HepG2 (cell line): ENCODE measurements at regions not wholly inside any gene's neighbourhood (a gene's known extent, or its start where the extent isn't known, plus 50 kb on each side); places are given as distances from the start of the nearest gene placed in this dataset.

ENCODE experiments used
- ATAC-seq: fragments of 200-7000 bp; cut with Tn5 transposase; 3 replicates; pipeline ENCODE4 v1.9.1; 2020; ENCODE audit warnings: mild to moderate bottlenecking, moderate library complexity
- BruUV-seq: library from RNA; stranded (reverse); fragments of 400-500 nt; replicated peaks from 2 replicates; lab custom pipeline; 2021; lab: Mats Ljungman, UMichigan
- CTCF ChIA-PET: fragments of 300-600 bp; formaldehyde crosslinking; extraction: SDS; loops from one replicate; lab custom pipeline; 2021; ENCODE audit warnings: low total read pairs, inconsistent platforms, low intra/inter-chr PET ratio; lab: Yijun Ruan, JAX
- POLR2A ChIA-PET: fragments of 350-600 bp; sonication (Branson Sonifier 250); formaldehyde crosslinking; loops from one replicate; lab custom pipeline; 2020; ENCODE audit warnings: antibody characterized with exemption, inconsistent platforms; lab: Yijun Ruan, JAX
- DNase-seq: peaks from one replicate; pipeline ENCODE4 v3.0.0-alpha.2; 2015; ENCODE audit warnings: low spot score
- FAIRE-seq: peaks from 3 replicates; lab custom pipeline; 2011; peaks lifted over from hg19 to GRCh38; lab: Jason Lieb, UNC
- H2AFZ ChIP-seq: one replicate; pipeline ENCODE4 v1.6.1; 2011; ENCODE audit warnings: low read length, inconsistent platforms
- H3K27ac ChIP-seq: fragments of 300-600 bp; 3 replicates; pipeline ENCODE4 v1.8.0; 2011; ENCODE audit warnings: mixed run types, mild to moderate bottlenecking, mixed read lengths, low read length, inconsistent platforms; ENCODE audit not compliant: insufficient read depth; ENCODE audit errors: extremely low read length
- H3K27me3 ChIP-seq, 2 experiments: fragments of 200-600 bp in 1 of 2; 2 replicates in 1 of 2; 3 replicates in 1 of 2; pipeline versions ENCODE4 v1.6.0 to v1.8.0; 2011; ENCODE audit warnings: low read length in 2 of 2, mild to moderate bottlenecking in 2 of 2, moderate library complexity in 2 of 2, inconsistent platforms in 1 of 2; ENCODE audit not compliant: insufficient read depth in 2 of 2, control insufficient read depth in 1 of 2
- H3K36me3 ChIP-seq, 2 experiments: fragments of 200-600 bp in 1 of 2; replicated peaks in 1 of 2; 2 replicates in 1 of 2; 3 replicates in 1 of 2; pipeline versions ENCODE4 v1.5.1 to v1.8.0; 2011; ENCODE audit warnings: low read length in 2 of 2, inconsistent platforms in 1 of 2; ENCODE audit not compliant: insufficient read depth in 2 of 2, control insufficient read depth in 1 of 2
- H3K4me1 ChIP-seq: 2 replicates; pipeline ENCODE4 v1.5.1; 2012; ENCODE audit warnings: low read length, inconsistent platforms; ENCODE audit not compliant: insufficient read depth
- H3K4me2 ChIP-seq: 2 replicates; pipeline ENCODE4 v1.6.0; 2011; ENCODE audit warnings: low read depth, low read length, inconsistent platforms
- H3K4me3 ChIP-seq, 3 experiments: fragments of 200-600 bp in 1 of 3; sonication (generic), shearing (Covaris generic) in 1 of 3; replicated peaks in 1 of 3; 2 replicates each; pipeline ENCODE4 v1.5.1; 2011 to 2016; ENCODE audit warnings: low read length in 3 of 3, inconsistent platforms in 2 of 3, low read depth in 2 of 3, mild to moderate bottlenecking in 2 of 3, control low read depth in 1 of 3, mixed read lengths in 1 of 3; ENCODE audit not compliant: insufficient read depth in 1 of 3
- H3K79me2 ChIP-seq: one replicate; pipeline ENCODE4 v1.6.1; 2011; ENCODE audit warnings: low read length, inconsistent platforms; ENCODE audit not compliant: insufficient read depth
- H3K9ac ChIP-seq: 2 replicates; pipeline ENCODE4 v1.6.0; 2011; ENCODE audit warnings: mild to moderate bottlenecking, low read depth, low read length, inconsistent platforms; ENCODE audit not compliant: insufficient read depth
- H3K9me3 ChIP-seq: 2 replicates; pipeline ENCODE4 v1.5.1; 2012; ENCODE audit warnings: mild to moderate bottlenecking, low read length
- H4K20me1 ChIP-seq: 2 replicates; pipeline ENCODE4 v1.6.0; 2011; ENCODE audit warnings: inconsistent platforms, mild to moderate bottlenecking, low read length, moderate library complexity; ENCODE audit not compliant: insufficient read depth
- HOXA9 ChIP-seq: sonication (generic); formaldehyde crosslinking; IDR thresholded peaks from 2 replicates; pipeline ENCODE4 v1.8.1; 2022; ENCODE audit warnings: missing genetic modification reagents, mild to moderate bottlenecking, moderate library complexity, borderline replicate concordance
- NFE2L1 ChIP-seq: sonication (generic); formaldehyde crosslinking; IDR thresholded peaks from 2 replicates; pipeline ENCODE4 v1.4.0; 2020; ENCODE audit warnings: missing genetic modification reagents, mild to moderate bottlenecking, borderline replicate concordance
- NPAS2 ChIP-seq: sonication (generic); formaldehyde crosslinking; IDR thresholded peaks from 2 replicates; pipeline ENCODE4 v1.8.0; 2022; ENCODE audit warnings: mild to moderate bottlenecking, missing genetic modification reagents, borderline replicate concordance
- PCBP2 ChIP-seq: fragments of 200-400 bp; formaldehyde crosslinking; optimal IDR thresholded peaks from 2 replicates; pipeline ENCODE3; 2018; ENCODE audit warnings: low read length, low read depth; ENCODE audit not compliant: poor library complexity, severe bottlenecking
- SNRNP70 ChIP-seq: fragments of 200-400 bp; formaldehyde crosslinking; IDR thresholded peaks from 2 replicates; pipeline ENCODE4 v1.6.1; 2017; ENCODE audit warnings: mild to moderate bottlenecking, low read depth, low read length, moderate library complexity
- ZNF180 ChIP-seq: sonication (generic); formaldehyde crosslinking; IDR thresholded peaks from 2 replicates; pipeline ENCODE4 v1.4.0; 2020; ENCODE audit warnings: low read depth, missing genetic modification reagents, borderline replicate concordance
- ZNF720 ChIP-seq: sonication (generic); formaldehyde crosslinking; IDR thresholded peaks from 2 replicates; pipeline ENCODE4 v1.4.0; 2020; ENCODE audit warnings: missing genetic modification reagents
- WGBS: methylation state at CpG from one replicate; pipeline ENCODE4 v1.1.6; 2017; ENCODE audit warnings: low lambda C conversion rate; 5-methylcytosine and 5-hydroxymethylcytosine counted together
- in situ Hi-C: cut with HindIII; loops from 2 replicates; pipeline ENCODE4 v1.10.0; 2017; ENCODE audit warnings: low pct_unique_long_range_greater_than_20kb; ENCODE audit not compliant: extremely low pct_ligation_motif_present
- intact Hi-C: fragments of 100-400 bp; cut with micrococcal nuclease; formaldehyde crosslinking; loops from one replicate; pipeline ENCODE4 v1.10.0; 2022; ENCODE audit not compliant: unreplicated experiment
- TF ChIP-seq, protein P1 (sequence below): sonication (generic); formaldehyde crosslinking; IDR thresholded peaks from 2 replicates; pipeline ENCODE4 v1.4.0; 2020; ENCODE audit warnings: mild to moderate bottlenecking, missing genetic modification reagents
- TF ChIP-seq, protein P2 (sequence below): sonication (generic); formaldehyde crosslinking; IDR thresholded peaks from 2 replicates; pipeline ENCODE4 v1.4.0; 2020; ENCODE audit warnings: mild to moderate bottlenecking, missing genetic modification reagents
- TF ChIP-seq, protein P3 (sequence below): IDR thresholded peaks from 2 replicates; pipeline ENCODE4 v1.4.0; 2020; ENCODE audit warnings: mild to moderate bottlenecking, missing genetic modification reagents
- TF ChIP-seq, protein P4 (sequence below): sonication (generic); formaldehyde crosslinking; IDR thresholded peaks from 2 replicates; pipeline ENCODE4 v1.8.0; 2022; ENCODE audit warnings: mild to moderate bottlenecking, missing genetic modification reagents

- ATAC-seq (no peak), DNase-seq (no peak), FAIRE-seq (no peak)
- no peak overlapping the region for H3K27ac ChIP-seq
- WGBS: 2% methylated on average over 4 of the region's 4 CpGs
- intact Hi-C loops (no loop called here), in situ Hi-C loops (no loop called here)
- BruUV-seq: no TSS peak
- ChIA-PET CTCF (no interaction called here), POLR2A (no interaction called here)
- H3K36me3 ChIP-seq: no peaks in the 10 kb centered on the region
- H3K4me2 ChIP-seq: no peak overlapping the region
- no peaks in the 10 kb centered on the region; a peak in 1 of 5 replicates for H3K27me3 ChIP-seq
- H3K9me3 ChIP-seq: no peaks in the 10 kb centered on the region
- no peaks in the 10 kb centered on the region for H3K79me2 ChIP-seq
- H3K9ac ChIP-seq: no peak overlapping the region
- no peaks in the 10 kb centered on the region for H3K4me1 ChIP-seq
- H2AFZ ChIP-seq: no peak overlapping the region
- TF ChIP-seq, protein P1, sequence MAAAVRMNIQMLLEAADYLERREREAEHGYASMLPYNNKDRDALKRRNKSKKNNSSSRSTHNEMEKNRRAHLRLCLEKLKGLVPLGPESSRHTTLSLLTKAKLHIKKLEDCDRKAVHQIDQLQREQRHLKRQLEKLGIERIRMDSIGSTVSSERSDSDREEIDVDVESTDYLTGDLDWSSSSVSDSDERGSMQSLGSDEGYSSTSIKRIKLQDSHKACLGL (CRISPR knock-in tag): no peak
- TF ChIP-seq, protein P2, sequence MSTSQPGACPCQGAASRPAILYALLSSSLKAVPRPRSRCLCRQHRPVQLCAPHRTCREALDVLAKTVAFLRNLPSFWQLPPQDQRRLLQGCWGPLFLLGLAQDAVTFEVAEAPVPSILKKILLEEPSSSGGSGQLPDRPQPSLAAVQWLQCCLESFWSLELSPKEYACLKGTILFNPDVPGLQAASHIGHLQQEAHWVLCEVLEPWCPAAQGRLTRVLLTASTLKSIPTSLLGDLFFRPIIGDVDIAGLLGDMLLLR: no peak
- no peaks in the 10 kb centered on the region for H4K20me1 ChIP-seq
- no peak overlapping the region for H3K4me3 ChIP-seq
These were observed 332.1 kb downstream of the WDR11 start for GRCh38 chr10:121183236-121183635.

GRCh38 chr10:121183707-121184106 is 332.5 kb downstream of the WDR11 start:
- no peak overlapping the region for H3K4me2 ChIP-seq
- no peak overlapping the region for H3K9ac ChIP-seq
- in situ Hi-C loops: no loop called here
- 0% methylated on average over 1 of the region's 1 CpG for WGBS
- no peaks in the 10 kb centered on the region for H3K36me3 ChIP-seq
- H3K79me2 ChIP-seq: no peaks in the 10 kb centered on the region
- FAIRE-seq (no peak), ATAC-seq (no peak), DNase-seq (no peak)
- H3K4me3 ChIP-seq: no peak overlapping the region
- H2AFZ ChIP-seq: no peak overlapping the region
- no peak overlapping the region for H3K27ac ChIP-seq
- no peaks in the 10 kb centered on the region for H3K4me1 ChIP-seq
- H3K9me3 ChIP-seq: no peaks in the 10 kb centered on the region
- no peaks in the 10 kb centered on the region; a peak in 1 of 5 replicates for H3K27me3 ChIP-seq
- CTCF ChIA-PET: no interaction called here
- BruUV-seq: no TSS peak
- intact Hi-C loops: no loop called here
- H4K20me1 ChIP-seq: no peaks in the 10 kb centered on the region
- POLR2A ChIA-PET: no interaction called here
- TF ChIP-seq ZNF720 (CRISPR knock-in tag) (no peak), ZNF180 (CRISPR knock-in tag) (no peak), NPAS2 (CRISPR knock-in tag) (no peak), SNRNP70 (no peak), HOXA9 (CRISPR knock-in tag) (no peak), NFE2L1 (CRISPR knock-in tag) (no peak), PCBP2 (no peak)
- TF ChIP-seq, protein P3, sequence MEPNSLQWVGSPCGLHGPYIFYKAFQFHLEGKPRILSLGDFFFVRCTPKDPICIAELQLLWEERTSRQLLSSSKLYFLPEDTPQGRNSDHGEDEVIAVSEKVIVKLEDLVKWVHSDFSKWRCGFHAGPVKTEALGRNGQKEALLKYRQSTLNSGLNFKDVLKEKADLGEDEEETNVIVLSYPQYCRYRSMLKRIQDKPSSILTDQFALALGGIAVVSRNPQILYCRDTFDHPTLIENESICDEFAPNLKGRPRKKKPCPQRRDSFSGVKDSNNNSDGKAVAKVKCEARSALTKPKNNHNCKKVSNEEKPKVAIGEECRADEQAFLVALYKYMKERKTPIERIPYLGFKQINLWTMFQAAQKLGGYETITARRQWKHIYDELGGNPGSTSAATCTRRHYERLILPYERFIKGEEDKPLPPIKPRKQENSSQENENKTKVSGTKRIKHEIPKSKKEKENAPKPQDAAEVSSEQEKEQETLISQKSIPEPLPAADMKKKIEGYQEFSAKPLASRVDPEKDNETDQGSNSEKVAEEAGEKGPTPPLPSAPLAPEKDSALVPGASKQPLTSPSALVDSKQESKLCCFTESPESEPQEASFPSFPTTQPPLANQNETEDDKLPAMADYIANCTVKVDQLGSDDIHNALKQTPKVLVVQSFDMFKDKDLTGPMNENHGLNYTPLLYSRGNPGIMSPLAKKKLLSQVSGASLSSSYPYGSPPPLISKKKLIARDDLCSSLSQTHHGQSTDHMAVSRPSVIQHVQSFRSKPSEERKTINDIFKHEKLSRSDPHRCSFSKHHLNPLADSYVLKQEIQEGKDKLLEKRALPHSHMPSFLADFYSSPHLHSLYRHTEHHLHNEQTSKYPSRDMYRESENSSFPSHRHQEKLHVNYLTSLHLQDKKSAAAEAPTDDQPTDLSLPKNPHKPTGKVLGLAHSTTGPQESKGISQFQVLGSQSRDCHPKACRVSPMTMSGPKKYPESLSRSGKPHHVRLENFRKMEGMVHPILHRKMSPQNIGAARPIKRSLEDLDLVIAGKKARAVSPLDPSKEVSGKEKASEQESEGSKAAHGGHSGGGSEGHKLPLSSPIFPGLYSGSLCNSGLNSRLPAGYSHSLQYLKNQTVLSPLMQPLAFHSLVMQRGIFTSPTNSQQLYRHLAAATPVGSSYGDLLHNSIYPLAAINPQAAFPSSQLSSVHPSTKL (CRISPR knock-in tag): no peak
- TF ChIP-seq, protein P4, sequence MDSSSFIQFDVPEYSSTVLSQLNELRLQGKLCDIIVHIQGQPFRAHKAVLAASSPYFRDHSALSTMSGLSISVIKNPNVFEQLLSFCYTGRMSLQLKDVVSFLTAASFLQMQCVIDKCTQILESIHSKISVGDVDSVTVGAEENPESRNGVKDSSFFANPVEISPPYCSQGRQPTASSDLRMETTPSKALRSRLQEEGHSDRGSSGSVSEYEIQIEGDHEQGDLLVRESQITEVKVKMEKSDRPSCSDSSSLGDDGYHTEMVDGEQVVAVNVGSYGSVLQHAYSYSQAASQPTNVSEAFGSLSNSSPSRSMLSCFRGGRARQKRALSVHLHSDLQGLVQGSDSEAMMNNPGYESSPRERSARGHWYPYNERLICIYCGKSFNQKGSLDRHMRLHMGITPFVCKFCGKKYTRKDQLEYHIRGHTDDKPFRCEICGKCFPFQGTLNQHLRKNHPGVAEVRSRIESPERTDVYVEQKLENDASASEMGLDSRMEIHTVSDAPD (CRISPR knock-in tag): no peak
